CD4-positive, alpha-beta T cell (primary cell): ENCODE measurements at regions not wholly inside any gene's neighbourhood (a gene's known extent, or its start where the extent isn't known, plus 50 kb on each side); places are given as distances from the start of the nearest gene placed in this dataset.
"Not testable (repeated sequence)": the region's sequence is repeated elsewhere in the genome, so short reads cannot be mapped to it uniquely, and the experiment has no call there.

Experiments used
- ATAC-seq: fragments of 200-7000 bp; cut with Tn5 transposase; one replicate; pipeline ENCODE4 v1.10.0; 2022; ENCODE audit warnings: mild to moderate bottlenecking; ENCODE audit not compliant: poor library complexity
- CTCF ChIA-PET: fragments of 350-600 bp; sonication (Branson Sonifier 250); formaldehyde crosslinking; loops from one replicate; lab custom pipeline; 2021; ENCODE audit warnings: antibody characterized with exemption, inconsistent platforms; lab: Charles Lee
- POLR2A ChIA-PET: fragments of 350-600 bp; sonication (Branson Sonifier 250); formaldehyde crosslinking; loops from one replicate; lab custom pipeline; 2021; ENCODE audit warnings: antibody characterized with exemption, inconsistent platforms; lab: Charles Lee
- DNase-seq, 14 experiments: peaks; one replicate each; pipeline ENCODE4 v3.0.0-alpha.2; 2013 to 2020; ENCODE audit warnings: mixed read lengths in 2 of 14
- H3K27ac ChIP-seq, 2 donors: one replicate each; pipeline versions ENCODE4 v1.5.1 to v1.7.0; 2013; ENCODE audit warnings: low read length in 2 of 2, low read depth in 1 of 2, mild to moderate bottlenecking in 1 of 2
- H3K27me3 ChIP-seq, 2 experiments: 1 replicate in 1 of 2; 2 replicates in 1 of 2; pipeline versions ENCODE4 v1.6.1 to v1.7.0; 2013; ENCODE audit warnings: low read length in 2 of 2, control low read depth in 1 of 2, mild to moderate bottlenecking in 1 of 2, moderate library complexity in 1 of 2; ENCODE audit not compliant: insufficient read depth in 2 of 2, control insufficient read depth in 1 of 2
- H3K36me3 ChIP-seq: one replicate; pipeline ENCODE4 v1.6.1; 2013; ENCODE audit warnings: low read length, control low read depth; ENCODE audit not compliant: insufficient read depth
- H3K4me1 ChIP-seq: one replicate; pipeline ENCODE4 v1.6.1; 2013; ENCODE audit warnings: low read length, control low read depth; ENCODE audit not compliant: insufficient read depth
- H3K4me3 ChIP-seq: one replicate; pipeline ENCODE4 v1.5.1; 2013; ENCODE audit warnings: mild to moderate bottlenecking, low read length, moderate library complexity
- H3K9me3 ChIP-seq, 2 experiments: 1 replicate in 1 of 2; 2 replicates in 1 of 2; pipeline versions ENCODE4 v1.6.1 to v1.7.0; 2013; ENCODE audit warnings: low read length in 2 of 2, mild to moderate bottlenecking in 2 of 2, control low read depth in 1 of 2, moderate library complexity in 1 of 2; ENCODE audit not compliant: control insufficient read depth in 1 of 2, insufficient read depth in 1 of 2
- H3K27ac Mint-ChIP-seq: one replicate; pipeline ENCODE4 v1.8.0; 2020; ENCODE audit warnings: mixed read lengths
- H3K27me3 Mint-ChIP-seq: one replicate; pipeline ENCODE4 v1.8.0; 2021; ENCODE audit warnings: mixed read lengths
- H3K36me3 Mint-ChIP-seq: one replicate; pipeline ENCODE4 v1.8.0; 2021; ENCODE audit warnings: low read depth, mixed read lengths
- H3K4me1 Mint-ChIP-seq: one replicate; pipeline ENCODE4 v1.8.0; 2021; ENCODE audit warnings: low read depth, mixed read lengths
- H3K4me3 Mint-ChIP-seq: one replicate; pipeline ENCODE4 v1.8.0; 2020; ENCODE audit warnings: mild to moderate bottlenecking, mixed read lengths
- H3K9me3 Mint-ChIP-seq: one replicate; pipeline ENCODE4 v1.8.0; 2020; ENCODE audit warnings: mixed read lengths
- intact Hi-C, 2 experiments: fragments of 100-400 bp; cut with DNase I in 1 of 2; cut with micrococcal nuclease in 1 of 2; formaldehyde crosslinking; loops; one replicate each; pipeline versions ENCODE4 v1.15.1 to v1.9.0; 2023 to 2025; cut with DNase I, micrococcal nuclease
- TF ChIP-seq, protein P1 (sequence below): fragments of 200-600 bp; IDR thresholded peaks from one replicate; pipeline ENCODE4 v1.8.0; 2022; ENCODE audit warnings: antibody characterized with exemption, mild to moderate bottlenecking

DNA sequence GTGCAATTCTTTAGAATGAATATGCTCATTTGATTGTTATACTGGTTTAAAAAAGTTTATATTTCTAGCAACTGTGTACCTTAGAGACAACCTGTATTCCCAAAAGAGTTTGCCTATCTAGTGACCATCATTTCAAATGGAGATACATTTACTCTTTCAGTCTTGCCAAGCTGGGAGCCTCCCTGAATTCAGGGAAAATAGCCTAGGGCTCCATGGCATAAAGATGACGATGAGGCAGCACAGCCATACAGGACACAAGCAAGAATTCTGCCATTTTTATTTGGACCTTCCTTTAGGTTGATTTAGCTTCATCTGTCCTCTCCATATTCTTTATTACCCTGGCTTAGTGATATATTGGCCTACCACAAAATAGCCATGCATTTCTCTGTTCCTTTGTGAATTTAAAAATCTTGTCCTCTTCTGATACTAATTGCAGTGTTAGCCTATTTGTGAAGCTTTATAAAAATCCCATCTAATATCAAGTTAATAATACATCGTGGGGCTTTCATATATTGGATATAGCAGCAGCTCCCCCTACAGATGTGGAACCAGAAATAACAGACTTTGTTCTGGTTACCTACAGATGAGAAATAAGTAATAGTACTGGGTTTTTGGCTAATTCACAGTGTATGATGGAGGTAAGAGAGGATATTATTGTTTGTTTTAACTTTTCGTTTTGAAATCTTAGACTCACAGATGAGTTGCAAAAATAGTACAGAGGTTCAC, 1661.9 kb upstream of the PIK3C3 start:
- H3K36me3 Mint-ChIP-seq, result no peaks in the 10 kb centered on the region
- ATAC-seq (no peak), DNase-seq (no peak)
- Histone ChIP-seq H3K36me3 (no peaks in the 10 kb centered on the region), H3K27me3 (no peaks in the 10 kb centered on the region), H3K9me3 (peaks cover 0 to 7% of the 10 kb centered on the region in 2 experiments), H3K4me1 (no peaks in the 10 kb centered on the region), H3K27ac (no peak overlapping the region), H3K4me3 (no peak overlapping the region)
- H3K4me3 Mint-ChIP-seq, result no peak overlapping the region
- POLR2A ChIA-PET, result no interaction called here
- TF ChIP-seq, protein P1, sequence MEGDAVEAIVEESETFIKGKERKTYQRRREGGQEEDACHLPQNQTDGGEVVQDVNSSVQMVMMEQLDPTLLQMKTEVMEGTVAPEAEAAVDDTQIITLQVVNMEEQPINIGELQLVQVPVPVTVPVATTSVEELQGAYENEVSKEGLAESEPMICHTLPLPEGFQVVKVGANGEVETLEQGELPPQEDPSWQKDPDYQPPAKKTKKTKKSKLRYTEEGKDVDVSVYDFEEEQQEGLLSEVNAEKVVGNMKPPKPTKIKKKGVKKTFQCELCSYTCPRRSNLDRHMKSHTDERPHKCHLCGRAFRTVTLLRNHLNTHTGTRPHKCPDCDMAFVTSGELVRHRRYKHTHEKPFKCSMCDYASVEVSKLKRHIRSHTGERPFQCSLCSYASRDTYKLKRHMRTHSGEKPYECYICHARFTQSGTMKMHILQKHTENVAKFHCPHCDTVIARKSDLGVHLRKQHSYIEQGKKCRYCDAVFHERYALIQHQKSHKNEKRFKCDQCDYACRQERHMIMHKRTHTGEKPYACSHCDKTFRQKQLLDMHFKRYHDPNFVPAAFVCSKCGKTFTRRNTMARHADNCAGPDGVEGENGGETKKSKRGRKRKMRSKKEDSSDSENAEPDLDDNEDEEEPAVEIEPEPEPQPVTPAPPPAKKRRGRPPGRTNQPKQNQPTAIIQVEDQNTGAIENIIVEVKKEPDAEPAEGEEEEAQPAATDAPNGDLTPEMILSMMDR, result no peak
- intact Hi-C loops, result no loop called here
- CTCF ChIA-PET, result no interaction called here
- peaks cover 15% of the 10 kb centered on the region for H3K9me3 Mint-ChIP-seq
- H3K27ac Mint-ChIP-seq, result no peak overlapping the region
- no peaks in the 10 kb centered on the region for H3K27me3 Mint-ChIP-seq
- H3K4me1 Mint-ChIP-seq, result no peaks in the 10 kb centered on the region

DNA sequence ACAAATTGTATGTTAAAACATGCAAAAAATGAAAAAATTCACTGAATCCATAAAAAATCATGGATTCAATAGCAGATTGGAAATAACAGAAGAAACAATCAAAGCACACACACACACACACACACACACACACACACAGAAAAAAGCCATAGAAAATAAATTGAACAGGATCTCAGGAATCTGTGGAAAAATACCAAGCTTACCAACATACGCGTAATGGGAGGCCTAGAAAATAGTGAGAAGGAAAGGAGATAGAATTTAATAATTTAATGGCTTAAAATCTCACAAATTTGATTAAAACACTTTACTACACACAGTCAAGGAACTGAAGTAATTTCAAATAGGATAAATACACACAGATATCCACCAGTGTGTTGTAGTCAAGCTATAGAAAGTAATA, 1671.5 kb upstream of the PIK3C3 start:
- ChIA-PET CTCF (no interaction called here), POLR2A (no interaction called here)
- Histone ChIP-seq H3K36me3 (no peaks in the 10 kb centered on the region), H3K4me3 (no peak overlapping the region), H3K27ac (no peak overlapping the region), H3K9me3 (peaks cover 0 to 7% of the 10 kb centered on the region in 2 experiments), H3K27me3 (no peaks in the 10 kb centered on the region), H3K4me1 (no peaks in the 10 kb centered on the region)
- ATAC-seq (no peak), DNase-seq (no peak)
- H3K27ac Mint-ChIP-seq, result no peak overlapping the region
- H3K4me1 Mint-ChIP-seq, result no peaks in the 10 kb centered on the region
- intact Hi-C loops, result no loop called here
- TF ChIP-seq, protein P1, result no peak
- H3K9me3 Mint-ChIP-seq, result peaks cover 7% of the 10 kb centered on the region
- no peak overlapping the region for H3K4me3 Mint-ChIP-seq
- H3K27me3 Mint-ChIP-seq, result no peaks in the 10 kb centered on the region
- no peaks in the 10 kb centered on the region for H3K36me3 Mint-ChIP-seq

DNA sequence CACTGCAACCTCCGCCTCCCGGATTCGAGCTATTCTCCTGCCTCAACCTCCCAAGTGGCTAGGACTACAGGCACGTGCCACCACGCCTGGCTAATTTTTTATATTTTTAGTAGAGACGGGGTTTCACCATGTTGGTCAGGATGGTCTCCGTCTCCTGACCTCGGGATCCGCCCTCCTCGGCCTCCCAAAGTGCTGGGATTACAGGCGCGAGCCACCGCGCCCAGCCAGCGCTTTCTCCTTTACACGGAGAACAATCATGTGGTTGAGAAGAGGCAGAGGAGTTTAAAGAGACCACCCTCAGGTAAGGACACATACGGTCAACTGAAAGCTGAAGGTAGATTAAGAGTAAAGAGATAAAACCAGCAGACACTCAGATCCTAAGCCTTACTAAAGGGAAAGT, 1673.7 kb upstream of the PIK3C3 start:
- H3K27me3 Mint-ChIP-seq, DNase-seq, CTCF ChIA-PET, H3K4me3 Mint-ChIP-seq, H3K4me1 Mint-ChIP-seq, H3K27me3 ChIP-seq, POLR2A ChIA-PET, H3K36me3 Mint-ChIP-seq, H3K27ac Mint-ChIP-seq, H3K36me3 ChIP-seq, H3K27ac ChIP-seq, intact Hi-C loops, H3K4me1 ChIP-seq, H3K9me3 ChIP-seq, H3K4me3 ChIP-seq, ATAC-seq: not testable (repeated sequence)
- H3K9me3 Mint-ChIP-seq, result peaks cover 12% of the 10 kb centered on the region
